ENCODE measurements at regions not wholly inside any gene's neighbourhood (a gene's known extent, or its start where the extent isn't known, plus 50 kb on each side); places are given as distances from the start of the nearest gene placed in this dataset.

- TF ChIP-seq CTCF (conservative IDR thresholded peaks at IDR 0.05) (no peak), EZH2 (IDR thresholded peaks at IDR 0.05; ENCODE audit: low read depth) (no peak)
These were observed 53.7 kb upstream of the MAGI2 start for GRCh38 chr7:79507131-79507530.
